HEK293T (cell line): ENCODE measurements at regions not wholly inside any gene's neighbourhood (a gene's known extent, or its start where the extent isn't known, plus 50 kb on each side); places are given as distances from the start of the nearest gene placed in this dataset.

ENCODE experiments used
- BHLHE40 ChIP-seq: fragments of 450-650 bp; IDR thresholded peaks from 2 replicates; pipeline ENCODE4 v1.6.1; 2016; ENCODE audit warnings: mild to moderate bottlenecking, moderate library complexity, borderline replicate concordance
- ELF4 ChIP-seq: fragments of 450-650 bp; IDR thresholded peaks from 2 replicates; pipeline ENCODE4 v1.6.1; 2017; ENCODE audit warnings: antibody characterized with exemption
- FOXK2 ChIP-seq: fragments of 450-650 bp; IDR thresholded peaks from 2 replicates; pipeline ENCODE4 v1.6.1; 2016; ENCODE audit warnings: mild to moderate bottlenecking
- HDGF ChIP-seq: fragments of 450-650 bp; IDR thresholded peaks from 2 replicates; pipeline ENCODE4 v1.6.1; 2017; ENCODE audit warnings: antibody characterized with exemption, borderline replicate concordance
- NFRKB ChIP-seq: fragments of 450-650 bp; IDR thresholded peaks from 2 replicates; pipeline ENCODE4 v1.6.1; 2016; ENCODE audit warnings: mild to moderate bottlenecking, moderate library complexity
- PKNOX1 ChIP-seq: fragments of 450-650 bp; IDR thresholded peaks from 2 replicates; pipeline ENCODE4 v1.6.1; 2016
- SP1 ChIP-seq: fragments of 450-650 bp; IDR thresholded peaks from 2 replicates; pipeline ENCODE4 v1.6.1; 2017
- TARDBP ChIP-seq: fragments of 450-650 bp; IDR thresholded peaks from 2 replicates; pipeline ENCODE4 v1.6.1; 2016

- TF ChIP-seq PKNOX1 (no peak), ELF4 (no peak), FOXK2 (no peak), HDGF (no peak), SP1 (no peak), NFRKB (no peak), BHLHE40 (no peak), TARDBP (no peak)
Measured at GRCh38 chr14:105939810-105940508, 413.6 kb downstream of the TMEM121 start.
